Epithelial cell of prostate (primary cell): ENCODE measurements at regions not wholly inside any gene's neighbourhood (a gene's known extent, or its start where the extent isn't known, plus 50 kb on each side); places are given as distances from the start of the nearest gene placed in this dataset.
A peak's percentile ranks its signal among the peaks of the same experiment; 100 is the strongest.

Experiments
- DNase-seq: peaks from one replicate; pipeline ENCODE4 v3.0.0-alpha.2; 2011; ENCODE audit warnings: low read depth, low spot score
- H3K27ac ChIP-seq: fragments of 450-650 bp; 2 replicates; pipeline ENCODE4 v1.5.1; 2017; ENCODE audit warnings: mild to moderate bottlenecking

GRCh38 chr14:26026384-26026783, 571.4 kb downstream of the NOVA1 start:
- H3K27ac ChIP-seq: no peak overlapping the region
- DNase-seq: no peak

GRCh38 chr14:26023967-26024366, 573.9 kb downstream of the NOVA1 start:
- DNase-seq: no peak
- no peak overlapping the region for H3K27ac ChIP-seq

DNA sequence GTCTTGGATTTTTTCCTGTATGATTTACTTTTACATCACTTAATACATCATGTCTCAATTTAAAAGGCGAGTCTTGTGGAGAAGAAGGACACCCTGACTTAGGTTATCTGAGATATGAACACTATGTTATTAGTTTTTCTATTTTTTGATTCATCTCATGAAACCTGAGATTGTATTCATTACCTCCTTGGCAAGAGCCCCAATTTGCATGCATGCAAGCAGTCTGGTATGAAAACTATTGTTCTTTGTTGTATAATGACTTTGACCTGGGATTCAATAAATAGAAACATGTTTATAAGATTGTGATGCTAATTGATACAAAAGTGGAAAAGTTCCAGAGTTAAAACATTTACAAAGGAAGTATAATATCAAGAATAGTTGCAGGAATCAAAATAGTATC, 576.1 kb downstream of the NOVA1 start:
- no peak for DNase-seq
- no peak overlapping the region for H3K27ac ChIP-seq

DNA sequence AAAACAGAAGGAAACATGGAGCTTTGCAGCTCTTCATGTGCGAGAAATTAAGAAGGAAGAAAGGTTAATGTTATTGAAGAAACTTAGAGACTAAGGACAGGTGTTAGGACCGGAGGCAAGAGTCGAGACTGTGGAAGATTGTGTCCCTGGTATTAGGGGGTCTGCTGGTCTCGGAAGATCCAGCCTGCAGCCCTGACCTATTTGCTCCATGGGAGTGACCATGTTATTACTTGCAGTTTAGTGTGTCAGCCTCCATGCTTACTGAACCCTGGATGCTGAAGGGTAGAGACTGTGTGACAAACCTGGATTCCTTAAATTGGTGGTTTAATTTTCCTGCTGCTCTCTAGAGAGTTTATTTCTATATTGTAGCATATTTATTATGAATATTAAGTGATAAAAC, 580.6 kb downstream of the NOVA1 start:
- no peak overlapping the region for H3K27ac ChIP-seq
- DNase-seq: no peak

- no peak overlapping the region for H3K27ac ChIP-seq
- DNase-seq: no peak
Measured at GRCh38 chr14:26008290-26008689, 589.5 kb downstream of the NOVA1 start.

GRCh38 chr14:26004342-26004741, 593.5 kb downstream of the NOVA1 start:
- DNase-seq: no peak
- no peak overlapping the region for H3K27ac ChIP-seq

- no peak for DNase-seq
- no peak overlapping the region for H3K27ac ChIP-seq
Measured at GRCh38 chr14:25993830-25994229, 604.0 kb downstream of the NOVA1 start.

DNA sequence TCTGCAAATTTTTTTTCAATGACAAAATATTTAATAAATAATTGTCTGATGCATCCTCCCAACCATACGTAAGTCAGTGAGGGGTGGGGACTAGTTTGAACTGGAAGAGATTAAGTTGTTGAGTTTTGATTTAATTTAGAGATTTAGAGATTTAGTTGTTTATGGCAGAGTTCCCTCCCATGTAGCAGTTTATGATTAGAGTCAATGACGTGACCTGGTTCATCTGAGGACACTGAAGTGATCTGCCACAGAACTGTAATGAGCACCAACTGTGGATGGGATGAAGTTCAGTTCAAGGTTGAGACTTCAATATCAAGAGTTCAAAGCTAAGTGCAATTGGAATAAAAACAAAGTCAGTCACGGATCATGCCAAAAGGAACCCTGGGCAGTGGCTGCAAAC, 609.3 kb downstream of the NOVA1 start:
- DNase-seq: no peak
- no peak overlapping the region for H3K27ac ChIP-seq

DNA sequence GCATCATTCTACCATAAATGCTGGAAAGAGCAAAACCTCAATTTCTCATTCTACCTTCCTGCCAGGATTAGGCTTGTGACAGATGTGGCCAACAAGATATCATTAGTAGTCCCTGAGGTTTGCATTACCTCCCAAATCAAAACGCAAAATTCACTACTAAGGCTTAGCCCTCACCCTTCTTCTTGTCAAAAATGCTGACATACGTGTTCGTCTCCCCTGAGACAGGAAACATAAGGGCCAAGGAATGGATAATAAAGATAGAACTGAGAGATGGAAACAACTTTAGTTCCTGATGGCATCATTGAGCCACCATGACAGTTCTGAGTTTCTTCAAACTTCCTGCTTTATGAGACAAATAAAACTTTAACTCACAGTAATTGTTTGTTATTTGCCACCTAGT, 642.1 kb downstream of the NOVA1 start:
- H3K27ac ChIP-seq: no peak overlapping the region
- DNase-seq: no peak

- DNase-seq: peak; percentile 33
- H3K27ac ChIP-seq: peak overlapping the region; percentile 17
Measured at GRCh38 chr14:25953532-25954139, 644.2 kb downstream of the NOVA1 start.

- DNase-seq: no peak
- H3K27ac ChIP-seq: no peak overlapping the region
Measured at GRCh38 chr14:25945746-25946145, 652.1 kb downstream of the NOVA1 start.

DNA sequence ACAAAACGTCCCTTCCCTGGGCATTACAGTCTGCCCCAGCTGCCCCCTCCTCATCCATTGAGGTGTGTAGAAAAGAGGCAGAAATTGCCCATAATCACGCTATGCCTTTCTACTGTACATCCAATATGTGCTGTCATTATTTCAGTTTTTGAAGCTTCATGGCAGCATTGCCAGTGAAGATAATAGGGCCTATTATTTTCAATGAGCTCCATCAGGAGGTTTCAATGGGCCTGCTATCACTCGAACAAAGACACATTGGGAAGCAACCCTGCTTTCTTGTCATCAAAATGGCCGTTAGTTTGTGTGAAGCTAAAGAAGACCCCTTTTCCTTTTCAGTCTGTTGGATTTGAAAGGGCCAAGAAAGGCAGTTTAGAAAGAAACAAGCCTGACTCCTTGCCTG, 653.8 kb downstream of the NOVA1 start:
- no peak overlapping the region for H3K27ac ChIP-seq
- DNase-seq: no peak

- H3K27ac ChIP-seq: no peak overlapping the region
- DNase-seq: no peak
Measured at GRCh38 chr14:25943329-25943728, 654.5 kb downstream of the NOVA1 start.

DNA sequence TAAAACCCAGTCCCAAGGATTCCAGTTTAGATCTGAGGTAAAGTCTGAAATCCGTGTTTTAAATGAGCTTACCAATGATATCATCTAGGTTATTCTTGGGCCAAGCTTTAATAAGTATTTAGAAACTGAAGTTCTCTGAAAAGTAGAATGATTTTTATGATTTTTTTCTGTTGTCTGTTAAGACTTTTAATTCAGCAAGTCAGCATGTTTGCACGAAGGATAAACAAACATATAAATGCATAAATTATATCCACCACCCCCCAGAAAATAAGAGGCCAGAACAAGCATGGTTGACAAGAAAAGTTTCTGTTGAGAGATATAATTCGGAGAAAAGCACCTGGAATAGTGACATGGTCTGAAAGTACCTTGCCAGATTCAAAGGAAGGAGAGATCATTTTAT, 655.7 kb downstream of the NOVA1 start:
- no peak overlapping the region for H3K27ac ChIP-seq
- DNase-seq: no peak

DNA sequence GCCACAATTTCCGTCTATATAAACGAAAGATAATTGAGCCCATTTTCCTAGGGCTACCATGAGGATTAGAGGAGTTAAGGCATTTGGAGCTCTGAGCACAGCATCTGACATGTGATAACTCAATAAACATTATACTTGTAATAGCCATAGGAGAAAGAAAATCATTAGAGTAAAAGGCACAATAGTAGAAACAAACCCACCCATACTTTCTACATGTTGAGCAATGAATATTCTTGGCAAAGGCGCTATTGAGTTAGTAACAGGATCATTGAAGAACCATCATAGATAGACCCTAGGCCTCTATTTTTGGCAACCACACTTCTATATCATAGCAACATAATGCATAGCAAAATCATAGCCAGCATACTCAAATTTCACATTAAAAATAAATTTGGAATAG, 664.1 kb downstream of the NOVA1 start:
- H3K27ac ChIP-seq: no peak overlapping the region
- no peak for DNase-seq

- no peak overlapping the region for H3K27ac ChIP-seq
- DNase-seq: no peak
Measured at GRCh38 chr14:25929881-25930615, 667.8 kb downstream of the NOVA1 start.

DNA sequence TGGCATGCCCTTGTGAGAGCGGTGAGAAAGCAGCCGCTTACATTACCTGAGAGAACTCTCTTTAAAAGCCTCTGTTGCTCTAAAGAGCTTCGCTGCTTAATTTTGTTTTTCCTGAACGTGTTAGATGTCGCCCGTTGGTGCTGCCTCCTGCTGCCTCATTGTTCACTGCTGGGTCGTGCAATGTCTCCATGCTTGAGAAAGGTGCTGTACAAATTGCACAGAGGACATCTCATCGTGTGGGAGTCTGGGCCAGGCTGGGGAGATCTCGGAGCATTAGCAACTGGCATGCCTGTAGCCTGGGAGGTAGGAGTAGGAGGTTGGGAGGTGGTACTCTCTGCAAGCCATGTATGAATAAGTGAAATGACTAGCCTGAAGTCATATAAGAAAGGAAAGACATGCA, 686.0 kb downstream of the NOVA1 start:
- no peak for DNase-seq
- no peak overlapping the region for H3K27ac ChIP-seq

DNA sequence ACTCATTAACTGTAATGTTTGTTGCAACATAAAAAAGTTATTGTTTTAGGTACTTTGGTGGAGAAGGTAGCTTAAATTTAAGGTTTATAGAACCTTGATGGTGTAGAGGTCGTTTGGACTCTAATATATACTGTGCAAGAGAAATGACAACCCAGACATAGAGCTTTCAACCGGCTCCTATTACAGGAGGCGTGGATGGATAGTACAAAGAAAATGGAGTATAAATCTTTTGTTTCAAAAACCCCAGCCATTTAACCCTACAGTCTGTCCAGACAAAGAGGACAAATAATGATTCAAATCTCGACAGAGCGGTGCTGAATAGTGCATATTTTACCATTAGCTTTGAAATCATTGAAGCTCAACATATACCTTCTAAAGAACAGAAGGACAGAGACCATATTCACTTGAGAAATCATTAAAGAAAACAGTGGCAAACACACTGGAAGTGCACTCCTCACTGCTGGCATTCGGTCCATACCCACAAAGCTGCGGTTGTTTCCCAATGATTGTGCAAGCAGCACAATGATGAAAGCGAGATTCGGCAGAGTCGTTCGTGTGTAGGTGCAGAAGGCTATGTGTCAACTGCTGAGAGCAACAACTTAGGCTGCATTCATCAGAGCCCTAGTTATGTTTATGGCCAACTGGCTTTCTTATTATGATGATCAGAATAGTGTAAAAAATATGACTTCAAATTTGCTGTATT, 688.6 kb downstream of the NOVA1 start:
- H3K27ac ChIP-seq: no peak overlapping the region
- DNase-seq: no peak

- H3K27ac ChIP-seq: no peak overlapping the region
- no peak for DNase-seq
Measured at GRCh38 chr14:25908277-25909044, 689.4 kb downstream of the NOVA1 start.

DNA sequence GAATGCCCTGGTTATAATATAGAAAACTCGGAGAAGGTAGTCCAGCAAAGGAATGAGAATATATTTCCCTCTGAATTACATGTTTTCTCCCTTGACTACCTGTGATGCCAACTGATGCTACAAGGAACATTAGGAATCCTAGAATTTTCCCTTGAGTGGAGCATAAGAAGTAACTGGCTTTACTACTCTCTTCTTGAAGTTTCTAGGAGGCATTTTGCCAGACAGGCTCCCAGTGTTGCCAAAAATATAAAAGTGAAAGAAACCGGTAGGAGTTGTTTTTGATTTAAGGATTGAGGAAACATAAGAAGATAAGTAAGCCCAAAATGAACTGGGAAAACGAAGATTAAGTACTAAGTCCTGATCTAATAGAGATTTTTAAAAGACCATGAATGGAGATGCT, 693.4 kb downstream of the NOVA1 start:
- H3K27ac ChIP-seq: no peak overlapping the region
- DNase-seq: no peak

- DNase-seq: no peak
- H3K27ac ChIP-seq: no peak overlapping the region
Measured at GRCh38 chr14:25899197-25899596, 698.6 kb downstream of the NOVA1 start.
